ENCODE measurements at regions not wholly inside any gene's neighbourhood (a gene's known extent, or its start where the extent isn't known, plus 50 kb on each side); places are given as distances from the start of the nearest gene placed in this dataset.

DNA sequence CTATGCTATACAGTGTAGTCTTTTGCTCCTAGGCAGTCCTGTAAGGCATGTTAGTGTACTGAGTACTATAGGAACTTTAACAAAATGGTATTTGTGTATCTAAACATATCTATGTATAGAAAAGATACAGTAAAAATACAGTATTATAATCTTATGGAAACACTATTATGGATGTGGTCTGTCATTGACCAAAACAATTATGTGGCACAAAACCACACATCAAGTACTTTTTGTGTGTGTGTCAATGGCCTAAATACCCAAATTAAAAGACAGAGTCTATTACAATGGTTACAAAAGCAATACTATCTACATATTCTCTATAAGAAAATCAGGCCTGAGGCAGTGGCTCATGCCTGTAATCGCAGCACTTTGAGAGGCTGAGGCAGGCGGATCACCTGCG lies 610.2 kb upstream of the NDST4 start:
- TF ChIP-seq SIN3A (IDR thresholded peaks at IDR 0.05; ENCODE audit: borderline replicate concordance, insufficient read depth, low read depth, low read length) = no peak
- no peak for TF ChIP-seq TCF7L2 (IDR thresholded peaks at IDR 0.05; ENCODE audit: low read depth, low read length)
- TF ChIP-seq, protein P1, sequence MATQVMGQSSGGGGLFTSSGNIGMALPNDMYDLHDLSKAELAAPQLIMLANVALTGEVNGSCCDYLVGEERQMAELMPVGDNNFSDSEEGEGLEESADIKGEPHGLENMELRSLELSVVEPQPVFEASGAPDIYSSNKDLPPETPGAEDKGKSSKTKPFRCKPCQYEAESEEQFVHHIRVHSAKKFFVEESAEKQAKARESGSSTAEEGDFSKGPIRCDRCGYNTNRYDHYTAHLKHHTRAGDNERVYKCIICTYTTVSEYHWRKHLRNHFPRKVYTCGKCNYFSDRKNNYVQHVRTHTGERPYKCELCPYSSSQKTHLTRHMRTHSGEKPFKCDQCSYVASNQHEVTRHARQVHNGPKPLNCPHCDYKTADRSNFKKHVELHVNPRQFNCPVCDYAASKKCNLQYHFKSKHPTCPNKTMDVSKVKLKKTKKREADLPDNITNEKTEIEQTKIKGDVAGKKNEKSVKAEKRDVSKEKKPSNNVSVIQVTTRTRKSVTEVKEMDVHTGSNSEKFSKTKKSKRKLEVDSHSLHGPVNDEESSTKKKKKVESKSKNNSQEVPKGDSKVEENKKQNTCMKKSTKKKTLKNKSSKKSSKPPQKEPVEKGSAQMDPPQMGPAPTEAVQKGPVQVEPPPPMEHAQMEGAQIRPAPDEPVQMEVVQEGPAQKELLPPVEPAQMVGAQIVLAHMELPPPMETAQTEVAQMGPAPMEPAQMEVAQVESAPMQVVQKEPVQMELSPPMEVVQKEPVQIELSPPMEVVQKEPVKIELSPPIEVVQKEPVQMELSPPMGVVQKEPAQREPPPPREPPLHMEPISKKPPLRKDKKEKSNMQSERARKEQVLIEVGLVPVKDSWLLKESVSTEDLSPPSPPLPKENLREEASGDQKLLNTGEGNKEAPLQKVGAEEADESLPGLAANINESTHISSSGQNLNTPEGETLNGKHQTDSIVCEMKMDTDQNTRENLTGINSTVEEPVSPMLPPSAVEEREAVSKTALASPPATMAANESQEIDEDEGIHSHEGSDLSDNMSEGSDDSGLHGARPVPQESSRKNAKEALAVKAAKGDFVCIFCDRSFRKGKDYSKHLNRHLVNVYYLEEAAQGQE (IDR thresholded peaks at IDR 0.05; ENCODE audit: insufficient read depth in 1 of 2, low read depth in 2 of 2, low read length in 1 of 2) = no peak
- no peak for TF ChIP-seq POLR2AphosphoS5 (IDR thresholded peaks at IDR 0.05; ENCODE audit: low read depth, low read length)
- TF ChIP-seq, protein P2, sequence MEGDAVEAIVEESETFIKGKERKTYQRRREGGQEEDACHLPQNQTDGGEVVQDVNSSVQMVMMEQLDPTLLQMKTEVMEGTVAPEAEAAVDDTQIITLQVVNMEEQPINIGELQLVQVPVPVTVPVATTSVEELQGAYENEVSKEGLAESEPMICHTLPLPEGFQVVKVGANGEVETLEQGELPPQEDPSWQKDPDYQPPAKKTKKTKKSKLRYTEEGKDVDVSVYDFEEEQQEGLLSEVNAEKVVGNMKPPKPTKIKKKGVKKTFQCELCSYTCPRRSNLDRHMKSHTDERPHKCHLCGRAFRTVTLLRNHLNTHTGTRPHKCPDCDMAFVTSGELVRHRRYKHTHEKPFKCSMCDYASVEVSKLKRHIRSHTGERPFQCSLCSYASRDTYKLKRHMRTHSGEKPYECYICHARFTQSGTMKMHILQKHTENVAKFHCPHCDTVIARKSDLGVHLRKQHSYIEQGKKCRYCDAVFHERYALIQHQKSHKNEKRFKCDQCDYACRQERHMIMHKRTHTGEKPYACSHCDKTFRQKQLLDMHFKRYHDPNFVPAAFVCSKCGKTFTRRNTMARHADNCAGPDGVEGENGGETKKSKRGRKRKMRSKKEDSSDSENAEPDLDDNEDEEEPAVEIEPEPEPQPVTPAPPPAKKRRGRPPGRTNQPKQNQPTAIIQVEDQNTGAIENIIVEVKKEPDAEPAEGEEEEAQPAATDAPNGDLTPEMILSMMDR (IDR thresholded peaks at IDR 0.05) = no peak
- CTCF ChIA-PET = no interaction called here
- H3K27me3 ChIP-seq (ENCODE audit: control insufficient read depth, insufficient read depth, low read length) = no peaks in the 10 kb centered on the region
- intact Hi-C loops (cut with micrococcal nuclease; ENCODE audit: unreplicated experiment) = no loop called here
- no peaks in the 10 kb centered on the region for H3K4me1 ChIP-seq (ENCODE audit: control insufficient read depth, insufficient read depth, low read length)
- no peak overlapping the region for H3K27ac ChIP-seq (ENCODE audit: low read length)
- BruUV-seq (replicated peaks) = no TSS peak
- no peaks in the 10 kb centered on the region for H3K36me3 ChIP-seq (ENCODE audit: control insufficient read depth, insufficient read depth, low read length)
- ATAC-seq (no peak), DNase-seq (ENCODE audit: low read depth, low spot score) (no peak)
- in situ Hi-C loops (cut with HindIII; ENCODE audit: low pct_unique_long_range_greater_than_20kb, low sequenced_read_pairs) = no loop called here
- POLR2A ChIA-PET = no interaction called here
- H3K9me3 ChIP-seq (ENCODE audit: control insufficient read depth, insufficient read depth, low read depth, low read length) = no peaks in the 10 kb centered on the region
- no peak overlapping the region for H3K4me3 ChIP-seq (ENCODE audit: low read depth in 2 of 2, low read length in 2 of 2)

DNA sequence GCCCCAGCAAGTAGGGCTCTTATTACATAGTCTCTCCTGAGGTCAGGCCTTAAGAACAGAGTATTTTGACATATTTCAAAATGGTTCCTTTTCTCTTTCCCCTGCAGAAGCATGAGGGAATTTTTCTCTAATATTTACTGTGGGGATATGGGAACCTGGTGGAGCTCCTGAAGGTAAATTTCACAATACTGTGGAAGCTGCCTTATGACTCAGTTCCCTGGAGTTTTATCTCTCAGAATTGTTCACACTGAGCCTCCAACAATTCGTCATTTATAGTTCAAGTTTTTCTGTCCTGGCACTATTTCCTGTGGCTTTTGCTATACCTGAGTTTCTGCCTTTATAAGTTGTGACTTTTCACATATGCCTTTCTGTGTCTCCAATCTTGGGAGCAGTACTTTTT lies 607.2 kb upstream of the NDST4 start:
- no peak for DNase-seq (ENCODE audit: low read depth, low spot score)

More for the DNA sequence above, 607.2 kb upstream of the NDST4 start:
- intact Hi-C loops (cut with micrococcal nuclease; ENCODE audit: unreplicated experiment) = no loop called here
- Histone ChIP-seq H3K9me3 (ENCODE audit: control insufficient read depth, insufficient read depth, low read depth, low read length) (no peaks in the 10 kb centered on the region), H3K4me3 (ENCODE audit: low read depth in 2 of 2, low read length in 2 of 2) (no peak overlapping the region), H3K36me3 (ENCODE audit: control insufficient read depth, insufficient read depth, low read length) (no peaks in the 10 kb centered on the region), H3K4me1 (ENCODE audit: control insufficient read depth, insufficient read depth, low read length) (no peaks in the 10 kb centered on the region), H3K27me3 (ENCODE audit: control insufficient read depth, insufficient read depth, low read length) (no peaks in the 10 kb centered on the region), H3K27ac (ENCODE audit: low read length) (no peak overlapping the region)
- ChIA-PET POLR2A (no interaction called here), CTCF (no interaction called here)
- BruUV-seq (replicated peaks) = no TSS peak
- ATAC-seq = no peak
- no peak for TF ChIP-seq POLR2AphosphoS5 (IDR thresholded peaks at IDR 0.05; ENCODE audit: low read depth, low read length)
- no peak for TF ChIP-seq SIN3A (IDR thresholded peaks at IDR 0.05; ENCODE audit: borderline replicate concordance, insufficient read depth, low read depth, low read length)
- no peak for TF ChIP-seq TCF7L2 (IDR thresholded peaks at IDR 0.05; ENCODE audit: low read depth, low read length)
- TF ChIP-seq, protein P1 (IDR thresholded peaks at IDR 0.05; ENCODE audit: insufficient read depth in 1 of 2, low read depth in 2 of 2, low read length in 1 of 2) = no peak
- TF ChIP-seq, protein P2 (IDR thresholded peaks at IDR 0.05) = no peak
- in situ Hi-C loops (cut with HindIII; ENCODE audit: low pct_unique_long_range_greater_than_20kb, low sequenced_read_pairs) = no loop called here
